GM12873 (cell line): ENCODE measurements at regions not wholly inside any gene's neighbourhood (a gene's known extent, or its start where the extent isn't known, plus 50 kb on each side); places are given as distances from the start of the nearest gene placed in this dataset.

Experiments
- TF ChIP-seq, protein P1 (sequence below): IDR thresholded peaks from 2 replicates; pipeline ENCODE4 v1.5.1; 2012; ENCODE audit warnings: low read depth, mild to moderate bottlenecking, moderate library complexity, low read length, control low read depth; ENCODE audit not compliant: insufficient read depth; ENCODE audit errors: missing control alignments

DNA sequence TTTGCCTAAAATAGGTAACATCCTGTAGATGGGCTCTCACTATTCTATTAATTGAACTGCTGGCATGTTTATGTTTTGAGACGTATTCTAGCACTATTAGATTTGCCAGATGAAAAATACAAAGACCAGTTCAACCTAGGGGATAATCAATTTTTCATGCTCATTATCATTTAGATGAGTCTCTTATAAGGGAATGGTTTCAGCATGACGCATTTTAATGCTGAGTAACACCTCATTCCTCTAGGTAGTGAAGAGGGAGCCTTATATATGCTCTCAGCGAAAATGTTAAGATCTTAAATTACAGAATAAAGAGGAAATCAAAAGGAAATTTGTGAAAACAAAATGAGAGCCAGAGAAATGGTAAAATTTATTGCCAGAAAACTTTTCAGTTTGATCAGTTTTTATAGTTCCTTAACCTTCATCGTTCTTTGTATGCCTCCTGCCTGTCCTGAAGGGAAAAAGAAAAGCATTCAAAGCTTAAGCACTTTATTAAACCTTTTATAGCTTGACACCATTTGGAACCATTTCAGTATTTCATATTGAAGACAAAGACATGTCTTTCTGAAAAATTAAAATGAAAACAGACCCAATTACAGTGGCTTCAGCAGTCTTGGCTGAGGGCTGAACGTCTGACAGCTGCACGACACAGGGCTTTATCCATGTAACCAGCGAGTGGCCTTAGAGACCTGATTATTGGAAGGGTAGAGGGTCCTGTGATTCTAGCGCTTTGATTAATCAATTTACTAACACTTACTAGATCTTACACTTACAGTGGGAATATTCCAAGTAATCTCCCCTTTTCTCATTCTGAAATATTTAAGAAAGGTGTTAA lies 112.8 kb downstream of the ADCYAP1 start:
- TF ChIP-seq, protein P1, sequence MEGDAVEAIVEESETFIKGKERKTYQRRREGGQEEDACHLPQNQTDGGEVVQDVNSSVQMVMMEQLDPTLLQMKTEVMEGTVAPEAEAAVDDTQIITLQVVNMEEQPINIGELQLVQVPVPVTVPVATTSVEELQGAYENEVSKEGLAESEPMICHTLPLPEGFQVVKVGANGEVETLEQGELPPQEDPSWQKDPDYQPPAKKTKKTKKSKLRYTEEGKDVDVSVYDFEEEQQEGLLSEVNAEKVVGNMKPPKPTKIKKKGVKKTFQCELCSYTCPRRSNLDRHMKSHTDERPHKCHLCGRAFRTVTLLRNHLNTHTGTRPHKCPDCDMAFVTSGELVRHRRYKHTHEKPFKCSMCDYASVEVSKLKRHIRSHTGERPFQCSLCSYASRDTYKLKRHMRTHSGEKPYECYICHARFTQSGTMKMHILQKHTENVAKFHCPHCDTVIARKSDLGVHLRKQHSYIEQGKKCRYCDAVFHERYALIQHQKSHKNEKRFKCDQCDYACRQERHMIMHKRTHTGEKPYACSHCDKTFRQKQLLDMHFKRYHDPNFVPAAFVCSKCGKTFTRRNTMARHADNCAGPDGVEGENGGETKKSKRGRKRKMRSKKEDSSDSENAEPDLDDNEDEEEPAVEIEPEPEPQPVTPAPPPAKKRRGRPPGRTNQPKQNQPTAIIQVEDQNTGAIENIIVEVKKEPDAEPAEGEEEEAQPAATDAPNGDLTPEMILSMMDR, result no peak

DNA sequence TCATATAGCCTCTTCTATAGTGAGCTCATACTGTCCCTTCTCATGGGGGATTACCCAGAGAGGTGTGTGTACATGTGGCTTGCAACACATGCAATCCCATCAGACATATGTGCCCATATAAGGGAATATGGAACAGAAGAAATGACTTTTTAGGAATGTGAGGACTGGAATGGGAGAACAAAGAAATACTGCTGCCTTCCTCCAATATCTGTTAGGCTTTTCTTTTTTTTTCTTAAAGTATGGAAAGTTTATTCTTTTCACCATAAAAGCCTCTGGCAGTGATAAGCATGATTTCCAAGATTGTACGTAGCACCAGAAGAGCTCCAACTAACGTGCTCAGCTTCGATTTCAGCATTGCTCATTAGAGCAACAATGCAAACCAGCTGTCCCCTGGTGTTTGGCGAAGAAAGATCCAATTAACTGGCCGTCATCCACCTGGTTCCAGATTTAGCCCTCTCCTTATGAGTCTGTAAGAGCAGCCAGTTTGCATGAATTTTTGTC lies 113.6 kb downstream of the ADCYAP1 start:
- TF ChIP-seq, protein P1, result no peak

DNA sequence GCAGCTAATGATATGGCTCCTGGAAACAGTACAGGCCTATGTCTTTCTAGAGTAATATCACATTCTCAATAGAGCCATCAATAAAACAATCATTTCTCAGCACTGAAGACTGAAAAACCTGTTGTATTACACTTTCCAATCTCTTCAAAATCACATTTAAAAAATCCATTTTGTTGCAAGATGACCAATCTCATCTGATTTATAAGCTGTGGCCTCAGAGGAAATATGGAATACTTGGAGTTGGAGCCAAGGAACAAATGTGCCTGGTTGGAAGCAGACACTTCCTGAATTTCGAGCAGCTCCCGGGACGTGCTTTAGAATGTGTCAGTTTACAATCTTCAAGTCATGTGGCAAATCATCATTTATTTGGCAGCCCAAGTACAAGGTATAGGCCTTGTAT lies 114.5 kb downstream of the ADCYAP1 start:
- TF ChIP-seq, protein P1, result no peak

DNA sequence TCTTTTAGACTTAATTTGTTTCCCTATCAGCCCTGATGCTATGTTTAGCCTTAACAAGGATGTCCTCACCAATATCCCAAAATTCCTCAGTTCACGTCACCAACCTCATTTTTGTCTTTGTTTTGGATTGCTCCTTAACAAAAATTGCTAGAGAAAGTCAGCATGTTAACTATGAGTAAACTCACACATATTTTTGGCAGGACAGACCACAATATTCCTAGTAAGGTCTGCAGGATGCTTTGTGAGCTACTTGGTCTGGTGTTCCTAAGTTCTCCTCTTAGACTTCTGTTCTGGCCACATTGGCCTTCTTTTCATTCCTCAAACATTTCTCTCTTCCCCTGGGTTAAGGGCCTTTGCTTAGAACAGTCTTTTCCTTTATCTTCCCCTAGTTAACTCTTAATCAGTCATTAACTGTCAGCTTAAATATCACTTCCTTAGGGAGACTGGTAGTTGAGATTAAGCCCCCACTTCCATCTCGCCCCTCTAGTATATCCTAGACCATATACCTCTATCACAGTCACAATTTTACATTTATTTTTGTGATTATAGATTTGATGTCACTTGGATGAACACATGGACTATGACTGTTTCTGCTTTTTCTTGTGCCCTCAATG lies 116.2 kb downstream of the ADCYAP1 start:
- TF ChIP-seq, protein P1, result no peak

DNA sequence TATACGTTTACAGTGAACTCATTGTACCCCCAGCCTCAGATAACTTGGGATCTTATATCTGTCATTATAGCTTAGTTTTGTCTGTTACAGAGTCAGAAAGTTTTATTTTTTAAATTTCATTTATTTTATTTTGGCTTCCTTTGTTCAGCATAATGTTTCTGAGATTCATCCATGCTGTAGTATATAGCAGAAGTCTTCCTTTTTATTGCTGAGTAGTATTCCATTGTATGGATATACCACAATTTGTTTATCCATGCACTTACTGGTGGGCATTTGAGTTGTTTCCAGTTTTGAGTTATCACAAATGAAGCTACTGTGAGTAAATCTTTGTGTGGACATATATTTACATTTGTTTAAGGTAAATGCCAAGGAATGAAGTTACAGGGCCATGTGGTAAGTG lies 122.3 kb downstream of the ADCYAP1 start:
- TF ChIP-seq, protein P1, result no peak

DNA sequence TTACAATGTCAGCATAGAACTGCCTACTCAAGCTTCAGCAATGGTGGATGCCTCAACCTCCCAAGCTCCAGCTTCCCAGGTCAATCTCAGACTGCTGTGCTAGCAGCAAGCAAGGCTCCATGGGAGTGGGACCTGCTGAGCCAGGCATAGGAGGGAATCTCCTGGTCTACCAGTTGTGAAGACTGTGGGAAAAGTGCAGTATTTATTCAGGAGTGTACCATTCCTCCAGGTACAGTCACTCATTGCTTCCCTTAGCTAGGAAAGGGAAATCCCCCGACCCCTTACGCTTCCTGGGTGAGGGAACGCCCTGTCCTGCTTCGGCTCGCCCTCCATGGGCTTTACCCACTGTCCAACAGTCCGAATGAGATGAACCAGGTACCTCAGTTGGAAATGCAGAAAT lies 130.3 kb downstream of the ADCYAP1 start:
- TF ChIP-seq, protein P1, result no peak

DNA sequence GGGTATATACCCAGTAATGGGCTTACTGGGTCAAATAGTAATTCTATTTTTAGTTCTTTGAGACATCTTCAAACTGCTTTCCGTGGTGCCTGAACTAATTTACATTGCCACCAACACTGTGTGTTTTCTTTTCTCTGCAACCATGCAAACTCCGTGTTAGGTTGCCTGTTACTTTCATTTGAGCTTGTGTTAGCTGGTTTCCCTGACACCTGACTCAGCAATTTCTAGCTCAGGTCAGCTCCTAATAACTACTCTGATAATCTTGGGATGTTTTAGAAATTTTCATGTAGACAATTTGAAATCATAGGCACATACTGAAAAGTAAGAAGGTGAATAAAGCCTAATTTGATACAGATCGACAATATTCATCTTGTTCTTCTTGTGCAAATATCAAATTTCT lies 132.3 kb downstream of the ADCYAP1 start:
- TF ChIP-seq, protein P1, result no peak
